ENCODE measurements at regions not wholly inside any gene's neighbourhood (a gene's known extent, or its start where the extent isn't known, plus 50 kb on each side); places are given as distances from the start of the nearest gene placed in this dataset.

DNA sequence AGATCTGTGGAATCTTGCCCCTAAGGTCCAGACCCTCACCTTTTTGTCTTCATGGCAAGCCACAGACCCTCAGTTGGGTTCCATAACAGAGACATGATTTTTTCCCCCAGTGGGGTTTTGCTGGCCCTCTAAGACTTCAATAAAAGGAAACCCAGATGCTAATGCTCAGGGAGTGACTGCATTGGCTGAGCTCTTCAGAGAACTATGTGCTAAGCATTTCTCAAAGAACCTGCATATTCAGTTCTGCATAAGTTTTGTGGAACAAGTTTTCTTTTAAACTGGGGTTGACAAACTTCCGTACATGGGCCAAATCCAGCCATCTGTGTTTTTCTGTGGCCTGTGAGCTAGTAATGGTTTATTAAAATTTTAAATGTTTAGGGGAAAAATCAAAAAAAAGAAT is 159.8 kb upstream of the GDNF start:
- no peaks in the 10 kb centered on the region for H3K36me3 Mint-ChIP-seq (ENCODE audit: low read depth)
- no peaks in the 10 kb centered on the region for H3K4me1 Mint-ChIP-seq
- TF ChIP-seq CTCF (IDR thresholded peaks at IDR 0.05; ENCODE audit: unreplicated experiment in 3 of 3), result no peak
- H3K27ac Mint-ChIP-seq, result no peak overlapping the region
- H3K4me3 Mint-ChIP-seq, result no peak overlapping the region
- H3K27me3 Mint-ChIP-seq (ENCODE audit: low read depth), result peaks cover 4% of the 10 kb centered on the region
- peaks cover 2% of the 10 kb centered on the region for H3K9me3 Mint-ChIP-seq

- no peaks in the 10 kb centered on the region for H3K36me3 Mint-ChIP-seq (ENCODE audit: low read depth)
- no peak overlapping the region for H3K4me3 Mint-ChIP-seq
- TF ChIP-seq CTCF (IDR thresholded peaks at IDR 0.05; ENCODE audit: unreplicated experiment in 3 of 3), result no peak
- H3K27me3 Mint-ChIP-seq (ENCODE audit: low read depth), result peaks cover 4% of the 10 kb centered on the region
- H3K27ac Mint-ChIP-seq, result no peak overlapping the region
- H3K4me1 Mint-ChIP-seq, result no peaks in the 10 kb centered on the region
- H3K9me3 Mint-ChIP-seq, result peaks cover 2% of the 10 kb centered on the region
Observed at GRCh38 chr5:37996918-37997317, 157.1 kb upstream of the GDNF start.

DNA sequence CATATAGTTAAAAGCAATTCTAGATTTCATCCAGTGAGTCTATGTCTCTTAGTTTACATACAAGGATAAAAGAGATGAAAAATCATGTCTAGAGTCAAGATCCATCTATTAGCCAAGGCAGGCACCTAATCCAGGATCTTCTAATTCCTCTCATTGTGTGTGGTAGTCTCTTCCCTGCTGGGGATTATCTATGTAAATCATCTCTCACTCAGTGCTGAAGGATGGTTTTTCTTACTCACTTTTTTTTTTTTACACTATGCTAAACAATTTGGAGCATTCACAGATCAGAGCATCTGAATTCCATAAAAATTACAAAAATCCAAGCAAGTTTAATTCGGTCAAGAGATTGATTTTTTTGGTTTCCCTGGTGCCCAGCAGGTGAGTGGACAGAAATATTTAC is 154.9 kb upstream of the GDNF start:
- peaks cover 9% of the 10 kb centered on the region for H3K4me1 Mint-ChIP-seq
- H3K4me3 Mint-ChIP-seq, result no peak overlapping the region
- H3K36me3 Mint-ChIP-seq (ENCODE audit: low read depth), result no peaks in the 10 kb centered on the region
- H3K27me3 Mint-ChIP-seq (ENCODE audit: low read depth), result peaks cover 4% of the 10 kb centered on the region
- TF ChIP-seq CTCF (IDR thresholded peaks at IDR 0.05; ENCODE audit: unreplicated experiment in 3 of 3), result no peak
- H3K9me3 Mint-ChIP-seq, result peaks cover 2% of the 10 kb centered on the region
- H3K27ac Mint-ChIP-seq, result no peak overlapping the region

DNA sequence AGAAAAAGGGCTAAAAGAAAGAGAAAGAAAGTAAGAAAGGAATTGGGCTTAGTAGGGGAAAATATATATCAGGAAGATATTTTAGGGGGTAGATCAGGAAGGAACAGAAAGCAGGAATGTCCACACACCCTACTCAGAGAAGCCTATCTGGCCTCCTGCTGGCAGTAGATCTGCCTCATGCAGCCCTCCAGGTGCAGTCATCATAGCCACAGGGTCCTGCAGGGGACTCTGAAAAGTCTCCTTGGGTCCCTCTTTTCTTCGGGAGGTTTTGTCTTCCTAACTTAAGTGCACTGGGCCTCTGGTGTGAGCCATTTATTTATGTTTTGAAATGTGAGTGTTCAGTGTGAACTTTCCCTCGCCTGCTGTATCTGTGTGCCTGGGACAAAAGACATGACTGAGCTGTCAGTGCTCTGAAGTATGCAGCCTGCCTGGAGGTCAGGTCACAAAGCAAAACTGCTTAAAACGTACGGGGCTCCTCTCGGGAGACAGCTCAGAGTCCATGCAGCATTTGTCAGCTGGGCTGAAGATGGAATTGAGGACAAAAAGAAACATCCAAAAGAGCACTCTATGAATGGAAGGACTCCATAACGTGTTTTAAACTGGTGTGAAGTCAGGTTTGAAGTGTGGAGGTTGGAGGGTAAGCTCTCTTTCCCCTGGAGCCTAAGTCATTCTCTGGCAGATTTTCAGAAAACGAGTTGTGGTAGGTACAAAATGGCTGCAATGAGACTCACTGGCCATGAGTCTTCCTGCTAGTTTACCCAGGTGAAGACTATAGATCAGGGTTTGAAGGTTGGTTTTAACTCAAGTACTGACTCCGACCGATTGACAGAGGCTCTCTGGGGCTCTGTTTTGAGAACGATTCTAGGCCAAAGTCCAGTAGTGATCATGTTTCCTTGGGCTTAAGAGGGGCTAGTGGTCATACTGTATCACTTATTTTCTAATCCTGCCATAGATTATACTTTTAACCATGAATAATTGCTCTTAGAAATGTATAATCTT is 151.8 kb upstream of the GDNF start:
- peak overlapping the region; percentile 7 to 72 (median 50) for H3K27ac Mint-ChIP-seq
- no peak overlapping the region for H3K4me3 Mint-ChIP-seq
- TF ChIP-seq CTCF (IDR thresholded peaks at IDR 0.05; ENCODE audit: unreplicated experiment in 3 of 3), result no peak
- H3K36me3 Mint-ChIP-seq (ENCODE audit: low read depth), result no peaks in the 10 kb centered on the region
- H3K27me3 Mint-ChIP-seq (ENCODE audit: low read depth), result no peaks in the 10 kb centered on the region
- H3K9me3 Mint-ChIP-seq, result no peaks in the 10 kb centered on the region
- peaks cover 31% of the 10 kb centered on the region for H3K4me1 Mint-ChIP-seq

DNA sequence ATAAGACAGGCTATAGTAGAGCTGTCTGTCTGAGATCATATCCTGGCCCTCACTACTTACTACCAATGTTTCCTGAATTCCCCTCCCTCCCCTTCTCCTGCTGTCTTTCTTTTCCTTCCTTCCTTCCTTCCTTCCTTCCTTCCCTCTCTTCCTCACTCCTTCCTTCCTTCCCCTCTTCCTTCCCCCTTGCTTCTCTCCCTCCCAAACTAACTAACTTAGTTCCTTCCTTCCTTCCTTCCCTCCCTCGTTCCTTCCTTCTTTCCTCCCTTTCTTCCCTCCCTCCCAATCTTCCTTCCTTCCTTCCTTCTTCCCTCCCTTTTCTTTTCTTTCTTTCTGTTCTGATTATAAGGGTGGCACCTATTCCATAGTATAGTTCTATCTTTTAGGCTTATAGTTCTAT is 150.0 kb upstream of the GDNF start:
- Mint-ChIP-seq H3K4me3 (no peak overlapping the region), H3K9me3 (no peaks in the 10 kb centered on the region), H3K27ac (no peak overlapping the region), H3K36me3 (ENCODE audit: low read depth) (no peaks in the 10 kb centered on the region), H3K27me3 (ENCODE audit: low read depth) (peaks cover 10% of the 10 kb centered on the region), H3K4me1 (peaks cover 31% of the 10 kb centered on the region)
- no peak for TF ChIP-seq CTCF (IDR thresholded peaks at IDR 0.05; ENCODE audit: unreplicated experiment in 3 of 3)

Measured in nephron (organoid).